ENCODE measurements at regions not wholly inside any gene's neighbourhood (a gene's known extent, or its start where the extent isn't known, plus 50 kb on each side); places are given as distances from the start of the nearest gene placed in this dataset.

- TF ChIP-seq BACH1 (IDR thresholded peaks at IDR 0.05; ENCODE audit: low read length) (no peak), CTCF (IDR thresholded peaks at IDR 0.05; ENCODE audit: control extremely low read depth in 1 of 3, insufficient read depth in 1 of 3, low read depth in 1 of 3, low read length in 3 of 3) (no peak), PHF8 (conservative IDR thresholded peaks at IDR 0.05; ENCODE audit: low read depth, low read length) (no peak), RAD21 (IDR thresholded peaks at IDR 0.05 in 1 of 2, conservative IDR thresholded peaks at IDR 0.05 in 1 of 2; ENCODE audit: low read depth in 2 of 2, low read length in 2 of 2) (no peak), KDM1A (IDR thresholded peaks at IDR 0.05; ENCODE audit: borderline replicate concordance, low read length) (no peak), CHD1 (IDR thresholded peaks at IDR 0.05; ENCODE audit: low read depth, low read length) (no peak), POLR2AphosphoS5 (IDR thresholded peaks at IDR 0.05; ENCODE audit: low read depth, low read length) (no peak), SAP30 (IDR thresholded peaks at IDR 0.05; ENCODE audit: insufficient read depth, insufficient replicate concordance, low read length) (no peak), SP2 (IDR thresholded peaks at IDR 0.05; ENCODE audit: low read length) (no peak), HDAC2 (IDR thresholded peaks at IDR 0.05; ENCODE audit: borderline replicate concordance in 1 of 2, low read depth in 2 of 2, low read length in 2 of 2) (no peak)
These were observed 200.0 kb upstream of the UBE2E2 start for GRCh38 chr3:23002836-23003732.

Measured in H1 (cell line).